ENCODE measurements at regions not wholly inside any gene's neighbourhood (a gene's known extent, or its start where the extent isn't known, plus 50 kb on each side); places are given as distances from the start of the nearest gene placed in this dataset.

DNA sequence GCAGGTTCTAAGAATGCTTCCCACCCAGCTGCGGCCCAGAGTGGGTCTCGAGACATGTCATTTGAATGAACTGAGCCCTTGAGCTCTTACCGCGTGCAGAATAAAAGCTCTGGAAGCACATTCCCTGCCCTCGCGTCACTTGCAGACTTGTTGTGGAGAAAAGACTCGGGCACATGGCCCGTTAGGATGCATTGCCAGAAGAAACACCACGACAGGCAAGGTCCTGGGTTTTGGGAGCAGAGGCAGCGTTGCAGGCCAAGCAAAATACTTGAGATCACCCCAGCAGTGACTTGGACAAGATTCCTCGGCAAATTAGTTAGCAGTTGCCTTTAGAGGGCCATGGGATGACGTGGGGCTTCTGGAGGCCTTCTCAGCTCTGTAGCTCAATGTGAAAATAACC lies 170.8 kb upstream of the MSX2 start:
- Histone ChIP-seq H3K4me3 (replicated peaks in 1 of 3; ENCODE audit: insufficient read depth in 1 of 3, low read depth in 1 of 3, low read length in 3 of 3) (no peak overlapping the region), H3K9me3 (replicated peaks; ENCODE audit: control insufficient read depth, insufficient read depth, low read length) (no peaks in the 10 kb centered on the region), H3K4me1 (ENCODE audit: control insufficient read depth, extremely low read depth, insufficient read depth, low read length) (no peaks in the 10 kb centered on the region), H3K9me1 (replicated peaks; ENCODE audit: control insufficient read depth, extremely low read depth, insufficient read depth, low read length) (no peaks in the 10 kb centered on the region), H2AFZ (ENCODE audit: low read depth, low read length) (no peak overlapping the region), H3K27ac (ENCODE audit: insufficient read depth, low read depth, low read length) (no peak overlapping the region), H4K20me1 (replicated peaks; ENCODE audit: control insufficient read depth, extremely low read depth, insufficient read depth, low read length) (no peaks in the 10 kb centered on the region), H3K79me2 (ENCODE audit: control insufficient read depth, insufficient read depth, low read length) (no peaks in the 10 kb centered on the region), H3K4me2 (ENCODE audit: insufficient read depth, low read length) (no peak overlapping the region), H3K9ac (replicated peaks; ENCODE audit: extremely low read depth, insufficient read depth, low read length) (no peak overlapping the region), H3K27me3 (ENCODE audit: control insufficient read depth in 2 of 2, insufficient read depth in 2 of 2, low read length in 2 of 2) (no peaks in the 10 kb centered on the region), H3K36me3 (ENCODE audit: control insufficient read depth in 2 of 2, extremely low read depth in 1 of 2, insufficient read depth in 2 of 2, low read length in 2 of 2) (no peaks in the 10 kb centered on the region)
- POLR2A ChIA-PET: no interaction called here
- dilution Hi-C loops (cut with MboI; ENCODE audit: extremely low pct_ligation_motif_present, low sequenced_read_pairs) (no loop called here), intact Hi-C loops (cut with micrococcal nuclease) (no loop called here)
- TF ChIP-seq EZH2 (IDR thresholded peaks at IDR 0.05; ENCODE audit: borderline replicate concordance, low read depth, low read length, severe bottlenecking) (no peak), GATA2 (IDR thresholded peaks at IDR 0.05; ENCODE audit: insufficient read depth, insufficient read length, low read depth, low read length) (no peak), JUN (IDR thresholded peaks at IDR 0.05; ENCODE audit: borderline replicate concordance, insufficient read depth, insufficient read length, low read depth) (no peak), MAX (IDR thresholded peaks at IDR 0.05; ENCODE audit: insufficient read depth, insufficient read length) (no peak), POLR2AphosphoS5 (IDR thresholded peaks at IDR 0.05; ENCODE audit: insufficient read depth, low read depth, low read length) (no peak), MYC (IDR thresholded peaks at IDR 0.05; ENCODE audit: low read depth, low read length) (no peak)
- TF ChIP-seq, protein P1, sequence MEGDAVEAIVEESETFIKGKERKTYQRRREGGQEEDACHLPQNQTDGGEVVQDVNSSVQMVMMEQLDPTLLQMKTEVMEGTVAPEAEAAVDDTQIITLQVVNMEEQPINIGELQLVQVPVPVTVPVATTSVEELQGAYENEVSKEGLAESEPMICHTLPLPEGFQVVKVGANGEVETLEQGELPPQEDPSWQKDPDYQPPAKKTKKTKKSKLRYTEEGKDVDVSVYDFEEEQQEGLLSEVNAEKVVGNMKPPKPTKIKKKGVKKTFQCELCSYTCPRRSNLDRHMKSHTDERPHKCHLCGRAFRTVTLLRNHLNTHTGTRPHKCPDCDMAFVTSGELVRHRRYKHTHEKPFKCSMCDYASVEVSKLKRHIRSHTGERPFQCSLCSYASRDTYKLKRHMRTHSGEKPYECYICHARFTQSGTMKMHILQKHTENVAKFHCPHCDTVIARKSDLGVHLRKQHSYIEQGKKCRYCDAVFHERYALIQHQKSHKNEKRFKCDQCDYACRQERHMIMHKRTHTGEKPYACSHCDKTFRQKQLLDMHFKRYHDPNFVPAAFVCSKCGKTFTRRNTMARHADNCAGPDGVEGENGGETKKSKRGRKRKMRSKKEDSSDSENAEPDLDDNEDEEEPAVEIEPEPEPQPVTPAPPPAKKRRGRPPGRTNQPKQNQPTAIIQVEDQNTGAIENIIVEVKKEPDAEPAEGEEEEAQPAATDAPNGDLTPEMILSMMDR (IDR thresholded peaks at IDR 0.05; ENCODE audit: extremely low read depth in 1 of 2, insufficient read depth in 1 of 2, low read depth in 1 of 2, low read length in 2 of 2): no peak
- CTCF ChIA-PET: no interaction called here
- no peak for DNase-seq (ENCODE audit: low read depth, low spot score)
- no peak for FAIRE-seq
- no TSS peak for BruUV-seq (replicated peaks)
